HCT116 (cell line): ENCODE measurements at regions not wholly inside any gene's neighbourhood (a gene's known extent, or its start where the extent isn't known, plus 50 kb on each side); places are given as distances from the start of the nearest gene placed in this dataset.

Experiments used
- ATF3 ChIP-seq: IDR thresholded peaks from 2 replicates; pipeline ENCODE4 v1.6.1; 2012
- CTCF ChIP-seq, 3 experiments: fragments of 200-600 bp in 1 of 3; sonication (generic) in 1 of 3; IDR thresholded peaks in 2 of 3; conservative IDR thresholded peaks in 1 of 3; 2 replicates each; pipeline ENCODE4 v1.5.1; 2012 to 2017; ENCODE audit warnings: low read depth in 2 of 3, low read length in 2 of 3, antibody characterized with exemption in 1 of 3, borderline replicate concordance in 1 of 3, control low read depth in 1 of 3, mild to moderate bottlenecking in 1 of 3, mixed read lengths in 1 of 3, mixed run types in 1 of 3, moderate library complexity in 1 of 3; ENCODE audit not compliant: insufficient read depth in 1 of 3
- EZH2 ChIP-seq: fragments of 200-600 bp; sonication (generic); IDR thresholded peaks from 2 replicates; pipeline ENCODE4 v1.6.1; 2017; ENCODE audit warnings: antibody characterized with exemption, mixed run types
- EZH2phosphoT487 ChIP-seq: fragments of 200-600 bp; IDR thresholded peaks from 2 replicates; pipeline ENCODE4 v1.6.1; 2018; ENCODE audit warnings: antibody characterized with exemption, borderline replicate concordance
- JUND ChIP-seq: IDR thresholded peaks from 2 replicates; pipeline ENCODE4 v1.6.1; 2012
- POLR2A ChIP-seq: IDR thresholded peaks from 2 replicates; pipeline ENCODE4 v1.7.0; 2011; ENCODE audit warnings: borderline replicate concordance; ENCODE audit not compliant: insufficient read depth, insufficient read length; ENCODE audit errors: extremely low read depth
- POLR2AphosphoS5 ChIP-seq: IDR thresholded peaks from 2 replicates; pipeline ENCODE4 v1.6.1; 2011; ENCODE audit warnings: mild to moderate bottlenecking, low read depth, low read length, moderate library complexity
- SP1 ChIP-seq: IDR thresholded peaks from 2 replicates; pipeline ENCODE4 v1.6.1; 2012; ENCODE audit warnings: low read depth
- YY1 ChIP-seq: IDR thresholded peaks from 2 replicates; pipeline ENCODE4 v1.6.1; 2011; ENCODE audit warnings: low read length, low read depth, moderate library complexity, mild to moderate bottlenecking; ENCODE audit not compliant: insufficient replicate concordance; ENCODE audit errors: extremely low read depth
- ZFX ChIP-seq: fragments of 450-650 bp; IDR thresholded peaks from 2 replicates; pipeline ENCODE4 v1.6.1; 2017
- ZNF274 ChIP-seq: fragments of 200-500 bp; sonication (Bioruptor generic); IDR thresholded peaks from 2 replicates; pipeline ENCODE4 v1.6.1; 2014; ENCODE audit warnings: mild to moderate bottlenecking, low read depth, low read length, inconsistent platforms
- TF ChIP-seq, protein P1 (sequence below): IDR thresholded peaks from 2 replicates; pipeline ENCODE4 v1.6.1; 2012; ENCODE audit warnings: low read depth
- TF ChIP-seq, protein P2 (sequence below): IDR thresholded peaks from 2 replicates; pipeline ENCODE4 v1.6.1; 2012

GRCh38 chr1:199319341-199319740, 680.5 kb downstream of the PTPRC start:
- TF ChIP-seq POLR2A, result no peak
- no peak for TF ChIP-seq ATF3
- no peak for TF ChIP-seq POLR2AphosphoS5
- TF ChIP-seq EZH2phosphoT487, result no peak
- TF ChIP-seq, protein P1, sequence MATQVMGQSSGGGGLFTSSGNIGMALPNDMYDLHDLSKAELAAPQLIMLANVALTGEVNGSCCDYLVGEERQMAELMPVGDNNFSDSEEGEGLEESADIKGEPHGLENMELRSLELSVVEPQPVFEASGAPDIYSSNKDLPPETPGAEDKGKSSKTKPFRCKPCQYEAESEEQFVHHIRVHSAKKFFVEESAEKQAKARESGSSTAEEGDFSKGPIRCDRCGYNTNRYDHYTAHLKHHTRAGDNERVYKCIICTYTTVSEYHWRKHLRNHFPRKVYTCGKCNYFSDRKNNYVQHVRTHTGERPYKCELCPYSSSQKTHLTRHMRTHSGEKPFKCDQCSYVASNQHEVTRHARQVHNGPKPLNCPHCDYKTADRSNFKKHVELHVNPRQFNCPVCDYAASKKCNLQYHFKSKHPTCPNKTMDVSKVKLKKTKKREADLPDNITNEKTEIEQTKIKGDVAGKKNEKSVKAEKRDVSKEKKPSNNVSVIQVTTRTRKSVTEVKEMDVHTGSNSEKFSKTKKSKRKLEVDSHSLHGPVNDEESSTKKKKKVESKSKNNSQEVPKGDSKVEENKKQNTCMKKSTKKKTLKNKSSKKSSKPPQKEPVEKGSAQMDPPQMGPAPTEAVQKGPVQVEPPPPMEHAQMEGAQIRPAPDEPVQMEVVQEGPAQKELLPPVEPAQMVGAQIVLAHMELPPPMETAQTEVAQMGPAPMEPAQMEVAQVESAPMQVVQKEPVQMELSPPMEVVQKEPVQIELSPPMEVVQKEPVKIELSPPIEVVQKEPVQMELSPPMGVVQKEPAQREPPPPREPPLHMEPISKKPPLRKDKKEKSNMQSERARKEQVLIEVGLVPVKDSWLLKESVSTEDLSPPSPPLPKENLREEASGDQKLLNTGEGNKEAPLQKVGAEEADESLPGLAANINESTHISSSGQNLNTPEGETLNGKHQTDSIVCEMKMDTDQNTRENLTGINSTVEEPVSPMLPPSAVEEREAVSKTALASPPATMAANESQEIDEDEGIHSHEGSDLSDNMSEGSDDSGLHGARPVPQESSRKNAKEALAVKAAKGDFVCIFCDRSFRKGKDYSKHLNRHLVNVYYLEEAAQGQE, result no peak
- TF ChIP-seq CTCF (IDR thresholded peaks at IDR 0.05 in 2 of 3, conservative IDR thresholded peaks at IDR 0.05 in 1 of 3; ENCODE audit: borderline replicate concordance in 1 of 3, insufficient read depth in 1 of 3, low read depth in 2 of 3, low read length in 2 of 3), result no peak
- TF ChIP-seq ZNF274, result no peak
- no peak for TF ChIP-seq YY1
- no peak for TF ChIP-seq EZH2
- TF ChIP-seq SP1, result no peak
- no peak for TF ChIP-seq JUND
- TF ChIP-seq, protein P2, sequence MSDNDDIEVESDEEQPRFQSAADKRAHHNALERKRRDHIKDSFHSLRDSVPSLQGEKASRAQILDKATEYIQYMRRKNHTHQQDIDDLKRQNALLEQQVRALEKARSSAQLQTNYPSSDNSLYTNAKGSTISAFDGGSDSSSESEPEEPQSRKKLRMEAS, result no peak
- no peak for TF ChIP-seq ZFX
